Neural crest cell (in vitro differentiated cells): ENCODE measurements at regions not wholly inside any gene's neighbourhood (a gene's known extent, or its start where the extent isn't known, plus 50 kb on each side); places are given as distances from the start of the nearest gene placed in this dataset.

Source experiments
- DNase-seq: peaks from one replicate; pipeline ENCODE4 v3.0.0; 2021; ENCODE audit warnings: low read depth, mixed read lengths, low spot score
- H3K27ac Mint-ChIP-seq: one replicate; pipeline ENCODE4 v1.8.0; 2021; ENCODE audit warnings: mild to moderate bottlenecking, mixed read lengths; ENCODE audit not compliant: unreplicated experiment
- H3K27me3 Mint-ChIP-seq: 2 replicates; pipeline ENCODE4 v1.8.0; 2021; ENCODE audit warnings: low read depth, mild to moderate bottlenecking, mixed read lengths
- H3K36me3 Mint-ChIP-seq: 2 replicates; pipeline ENCODE4 v1.8.0; 2021; ENCODE audit warnings: low read depth, mild to moderate bottlenecking, mixed read lengths
- H3K4me1 Mint-ChIP-seq: 2 replicates; pipeline ENCODE4 v1.8.0; 2021; ENCODE audit warnings: mixed read lengths
- H3K4me3 Mint-ChIP-seq: one replicate; pipeline ENCODE4 v1.8.0; 2021; ENCODE audit warnings: mild to moderate bottlenecking, mixed read lengths
- H3K9me3 Mint-ChIP-seq: 2 replicates; pipeline ENCODE4 v1.8.0; 2021; ENCODE audit warnings: mixed read lengths
- TF ChIP-seq, protein P1 (sequence below): fragments of 200-600 bp; sonication (generic); conservative IDR thresholded peaks from 2 replicates; pipeline ENCODE4 v1.5.0; 2021; ENCODE audit warnings: antibody characterized with exemption, mild to moderate bottlenecking

DNA sequence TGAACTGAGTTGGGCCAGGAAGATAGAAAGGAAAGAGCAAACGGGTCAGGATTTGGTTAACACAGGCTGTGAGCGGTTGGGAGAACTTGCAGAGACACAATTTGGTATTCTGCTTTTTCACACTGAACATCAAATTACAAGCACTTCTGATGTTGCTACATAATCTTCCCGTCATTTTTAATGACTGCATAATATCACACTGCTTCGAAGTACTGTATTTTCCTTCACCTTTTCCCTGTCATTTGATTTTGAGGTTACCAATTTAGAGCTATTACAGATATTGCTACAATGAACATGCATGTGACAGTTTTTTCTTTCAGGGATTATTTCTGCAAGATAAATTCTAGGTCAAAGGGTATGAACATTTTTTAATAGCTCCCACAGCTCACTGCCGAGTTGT lies 71.4 kb upstream of the CPEB4 start:
- DNase-seq = no peak
- no peaks in the 10 kb centered on the region for H3K27me3 Mint-ChIP-seq
- no peaks in the 10 kb centered on the region for H3K4me1 Mint-ChIP-seq
- H3K9me3 Mint-ChIP-seq = peaks cover 5% of the 10 kb centered on the region
- H3K36me3 Mint-ChIP-seq = no peaks in the 10 kb centered on the region
- no peak overlapping the region for H3K4me3 Mint-ChIP-seq
- TF ChIP-seq, protein P1, sequence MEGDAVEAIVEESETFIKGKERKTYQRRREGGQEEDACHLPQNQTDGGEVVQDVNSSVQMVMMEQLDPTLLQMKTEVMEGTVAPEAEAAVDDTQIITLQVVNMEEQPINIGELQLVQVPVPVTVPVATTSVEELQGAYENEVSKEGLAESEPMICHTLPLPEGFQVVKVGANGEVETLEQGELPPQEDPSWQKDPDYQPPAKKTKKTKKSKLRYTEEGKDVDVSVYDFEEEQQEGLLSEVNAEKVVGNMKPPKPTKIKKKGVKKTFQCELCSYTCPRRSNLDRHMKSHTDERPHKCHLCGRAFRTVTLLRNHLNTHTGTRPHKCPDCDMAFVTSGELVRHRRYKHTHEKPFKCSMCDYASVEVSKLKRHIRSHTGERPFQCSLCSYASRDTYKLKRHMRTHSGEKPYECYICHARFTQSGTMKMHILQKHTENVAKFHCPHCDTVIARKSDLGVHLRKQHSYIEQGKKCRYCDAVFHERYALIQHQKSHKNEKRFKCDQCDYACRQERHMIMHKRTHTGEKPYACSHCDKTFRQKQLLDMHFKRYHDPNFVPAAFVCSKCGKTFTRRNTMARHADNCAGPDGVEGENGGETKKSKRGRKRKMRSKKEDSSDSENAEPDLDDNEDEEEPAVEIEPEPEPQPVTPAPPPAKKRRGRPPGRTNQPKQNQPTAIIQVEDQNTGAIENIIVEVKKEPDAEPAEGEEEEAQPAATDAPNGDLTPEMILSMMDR = no peak
- no peak overlapping the region for H3K27ac Mint-ChIP-seq

DNA sequence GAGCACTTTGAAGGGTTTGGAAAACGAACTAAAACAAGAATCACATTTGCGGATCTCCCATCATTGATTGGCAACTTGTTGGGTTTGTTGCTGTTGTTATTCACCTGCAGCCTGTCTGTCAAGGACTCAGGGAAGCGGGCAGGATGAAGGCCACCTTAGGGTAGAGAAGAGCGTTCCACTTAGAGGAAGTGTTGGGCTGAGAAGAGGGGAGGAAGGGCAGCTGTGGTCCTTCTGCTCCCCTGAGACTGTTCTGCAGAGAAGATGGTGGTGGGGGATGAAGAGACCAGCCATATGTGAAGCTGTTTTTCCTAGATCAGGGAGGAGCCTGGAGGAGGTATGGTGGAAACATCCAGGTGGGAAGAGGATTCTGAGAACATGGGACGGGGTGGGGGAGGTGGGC lies 70.6 kb upstream of the CPEB4 start:
- DNase-seq = no peak
- TF ChIP-seq, protein P1 = no peak
- H3K4me3 Mint-ChIP-seq = no peak overlapping the region
- H3K4me1 Mint-ChIP-seq = no peaks in the 10 kb centered on the region
- no peaks in the 10 kb centered on the region for H3K36me3 Mint-ChIP-seq
- H3K27me3 Mint-ChIP-seq = no peaks in the 10 kb centered on the region
- H3K9me3 Mint-ChIP-seq = peaks cover 5% of the 10 kb centered on the region
- H3K27ac Mint-ChIP-seq = no peak overlapping the region

DNA sequence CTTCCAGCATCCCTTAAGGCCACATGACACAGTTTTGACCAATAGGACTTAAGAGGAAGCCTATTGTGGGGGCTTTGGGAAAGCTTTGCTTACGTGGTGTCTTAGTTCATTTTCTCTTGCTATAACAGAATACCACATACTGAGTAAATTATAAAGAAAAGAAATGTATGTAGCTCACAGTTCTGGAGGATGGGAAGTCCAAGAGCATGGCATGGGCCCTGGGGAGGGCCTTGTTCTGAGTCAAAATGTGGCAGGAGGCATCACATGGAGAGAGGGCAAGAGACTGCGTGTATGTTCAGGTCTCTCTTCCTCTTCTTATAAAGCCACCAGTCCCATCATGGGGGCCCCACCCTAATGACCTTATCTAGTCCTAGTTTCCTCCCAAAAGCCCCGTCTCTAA lies 68.6 kb upstream of the CPEB4 start:
- no peak for DNase-seq
- TF ChIP-seq, protein P1 = no peak
- H3K27ac Mint-ChIP-seq = no peak overlapping the region
- H3K4me3 Mint-ChIP-seq = no peak overlapping the region
- no peaks in the 10 kb centered on the region for H3K4me1 Mint-ChIP-seq
- peaks cover 5% of the 10 kb centered on the region for H3K9me3 Mint-ChIP-seq
- no peaks in the 10 kb centered on the region for H3K36me3 Mint-ChIP-seq
- no peaks in the 10 kb centered on the region for H3K27me3 Mint-ChIP-seq

DNA sequence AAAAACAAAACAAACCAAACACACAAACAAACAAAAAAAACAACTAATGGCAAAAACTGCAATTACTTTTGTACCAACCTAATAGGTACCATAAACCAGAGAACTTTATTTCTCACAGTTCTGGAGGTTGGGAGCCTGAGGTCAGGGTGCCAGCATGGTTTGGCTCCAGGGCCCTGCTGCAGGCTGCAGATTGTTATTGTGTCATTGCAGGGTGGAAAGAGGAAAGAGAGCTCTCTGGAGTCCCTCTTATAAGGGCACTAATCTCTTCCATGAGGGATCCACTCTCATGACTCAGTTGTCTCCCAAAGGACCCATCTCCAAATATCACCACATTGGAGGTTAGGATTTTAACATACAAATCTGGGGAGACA lies 64.9 kb upstream of the CPEB4 start:
- Mint-ChIP-seq H3K4me3 (no peak overlapping the region), H3K27me3 (no peaks in the 10 kb centered on the region), H3K27ac (no peak overlapping the region), H3K9me3 (peaks cover 11% of the 10 kb centered on the region), H3K4me1 (no peaks in the 10 kb centered on the region), H3K36me3 (peaks cover 7% of the 10 kb centered on the region)
- DNase-seq = no peak
- TF ChIP-seq, protein P1 = no peak

DNA sequence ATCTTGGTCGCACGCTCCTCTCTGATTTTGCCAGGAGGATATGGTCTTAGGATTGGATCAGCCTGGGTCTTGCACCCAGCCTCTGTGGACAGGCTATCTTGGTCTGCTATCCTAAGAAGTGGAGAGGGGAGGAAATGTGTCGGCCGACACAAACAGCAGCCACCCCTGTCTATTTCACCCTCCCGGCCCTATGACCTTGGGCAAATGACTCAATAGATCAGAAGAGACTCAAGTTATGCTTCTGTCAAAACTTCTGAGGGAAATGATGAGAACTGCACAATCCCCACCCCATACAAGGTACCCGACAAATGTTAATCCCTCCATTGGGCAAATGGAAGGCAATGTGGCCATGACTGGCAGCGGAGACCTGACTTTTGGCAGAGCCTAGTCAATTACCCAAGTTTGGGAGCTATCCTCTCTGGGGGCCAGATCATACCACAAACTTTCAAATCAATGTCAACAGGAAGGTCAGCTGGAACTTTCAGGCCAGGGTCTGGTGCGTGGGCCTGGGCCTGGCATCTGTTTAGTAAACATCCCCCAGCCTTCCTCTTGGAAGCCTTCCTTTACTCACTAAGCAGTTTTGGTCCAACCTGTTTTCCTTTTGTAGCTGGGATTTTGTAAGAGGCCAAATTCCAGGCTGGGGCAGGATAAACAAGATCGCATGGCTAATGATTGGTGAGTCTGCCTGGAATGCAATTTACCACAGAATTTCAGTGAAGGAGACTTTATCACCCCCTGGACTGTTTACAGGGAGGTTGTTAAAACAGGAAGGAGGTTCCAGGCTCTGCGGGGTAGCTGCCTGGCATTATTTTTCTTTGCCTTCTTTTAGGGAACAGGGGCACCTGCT lies 64.2 kb upstream of the CPEB4 start:
- TF ChIP-seq, protein P1 = no peak
- Mint-ChIP-seq H3K36me3 (peaks cover 7% of the 10 kb centered on the region), H3K4me3 (no peak overlapping the region), H3K27me3 (no peaks in the 10 kb centered on the region), H3K9me3 (peaks cover 11% of the 10 kb centered on the region), H3K27ac (no peak overlapping the region), H3K4me1 (no peaks in the 10 kb centered on the region)
- no peak for DNase-seq
